Fibroblast of lung (primary cell): ENCODE measurements at regions not wholly inside any gene's neighbourhood (a gene's known extent, or its start where the extent isn't known, plus 50 kb on each side); places are given as distances from the start of the nearest gene placed in this dataset.

ENCODE experiments used
- CTCF ChIP-seq, 2 donors: IDR thresholded peaks in 1 of 2; conservative IDR thresholded peaks in 1 of 2; 1 replicate in 1 of 2; 2 replicates in 1 of 2; pipeline ENCODE4 v1.5.1; 2011 to 2012; ENCODE audit warnings: low read length in 2 of 2, control low read depth in 1 of 2, inconsistent platforms in 1 of 2, low read depth in 1 of 2, mild to moderate bottlenecking in 1 of 2
- EZH2 ChIP-seq: IDR thresholded peaks from 2 replicates; pipeline ENCODE4 v1.5.1; 2012; ENCODE audit warnings: low read length, control low read depth, mild to moderate bottlenecking; ENCODE audit errors: missing control alignments

GRCh38 chr2:219747637-219748036 lies 120.2 kb downstream of the SLC4A3 start:
- TF ChIP-seq CTCF (conservative IDR thresholded peaks at IDR 0.05 in 1 of 2, IDR thresholded peaks at IDR 0.05 in 1 of 2; ENCODE audit: low read depth in 1 of 2, low read length in 2 of 2) (no peak), EZH2 (no peak)
